HCT116 (cell line): ENCODE measurements at regions not wholly inside any gene's neighbourhood (a gene's known extent, or its start where the extent isn't known, plus 50 kb on each side); places are given as distances from the start of the nearest gene placed in this dataset.

Source experiments
- ATAC-seq: fragments of 200-7000 bp; cut with Tn5 transposase; 2 replicates; pipeline ENCODE4 v1.9.1; 2020; ENCODE audit warnings: mild to moderate bottlenecking, moderate library complexity
- BruUV-seq: library from RNA; stranded (reverse); fragments of 400-500 nt; replicated peaks from 2 replicates; lab custom pipeline; 2021; lab: Mats Ljungman, UMichigan
- CTCF ChIA-PET: fragments of 300-600 bp; sonication (Branson Sonifier 250); formaldehyde crosslinking; loops from one replicate; lab custom pipeline; 2021; ENCODE audit warnings: antibody characterized with exemption; lab: Charles Lee
- POLR2A ChIA-PET: fragments of 300-600, 350-600 bp; sonication (Branson Sonifier 250); formaldehyde crosslinking; loops from one replicate; lab custom pipeline; 2021; ENCODE audit warnings: antibody characterized with exemption; lab: Charles Lee
- RAD21 ChIA-PET, 2 experiments: fragments of 300-600 bp; sonication (Branson Sonifier 250); formaldehyde crosslinking; loops; one replicate each; lab custom pipeline; 2023; ENCODE audit warnings: low total read pairs in 2 of 2; ENCODE audit not compliant: uncharacterized antibody in 2 of 2, unreplicated experiment in 2 of 2, low non-redundant PET in 1 of 2; lab: Charles Lee
- DNase-seq: peaks from one replicate; pipeline ENCODE4 v3.0.0-alpha.2; 2010; ENCODE audit warnings: low read depth, low spot score
- H2AFZ ChIP-seq: fragments of 200-600 bp; shearing (Covaris generic), sonication (generic); 2 replicates; pipeline ENCODE4 v1.6.1; 2017; ENCODE audit warnings: low read depth, mixed run types, mixed read lengths, antibody characterized with exemption, low read length; ENCODE audit not compliant: poor library complexity, severe bottlenecking
- H3K27ac ChIP-seq: 2 replicates; pipeline ENCODE4 v1.5.1; 2012; ENCODE audit warnings: low read depth, low read length
- H3K27me3 ChIP-seq: fragments of 200-600 bp; sonication (generic); 2 replicates; pipeline ENCODE4 v1.6.1; 2016; ENCODE audit warnings: mixed run types, low read length, mixed read lengths; ENCODE audit not compliant: insufficient read depth
- H3K36me3 ChIP-seq, 2 experiments: fragments of 200-500 bp in 1 of 2; fragments of 200-600 bp in 1 of 2; sonication (Bioruptor generic) in 1 of 2; sonication (generic) in 1 of 2; 2 replicates each; pipeline versions ENCODE4 v1.5.1 to v1.6.1; 2014 to 2016; ENCODE audit warnings: low read length in 2 of 2, inconsistent platforms in 1 of 2, mixed read lengths in 1 of 2, mixed run types in 1 of 2; ENCODE audit not compliant: insufficient read depth in 2 of 2, control insufficient read depth in 1 of 2
- H3K4me1 ChIP-seq, 2 experiments: fragments of 200-600 bp in 1 of 2; sonication (generic) in 1 of 2; 2 replicates each; pipeline versions ENCODE4 v1.5.1 to v1.6.1; 2012 to 2017; ENCODE audit warnings: low read length in 2 of 2, inconsistent platforms in 1 of 2, mild to moderate bottlenecking in 1 of 2, mixed read lengths in 1 of 2, mixed run types in 1 of 2, moderate library complexity in 1 of 2; ENCODE audit not compliant: insufficient read depth in 2 of 2, control insufficient read depth in 1 of 2
- H3K4me2 ChIP-seq: fragments of 200-600 bp; sonication (generic); 2 replicates; pipeline ENCODE4 v1.6.1; 2017; ENCODE audit warnings: mixed run types, low read length, mixed read lengths
- H3K4me3 ChIP-seq, 2 experiments: fragments of 200-600 bp in 1 of 2; sonication (generic) in 1 of 2; replicated peaks in 1 of 2; 2 replicates each; pipeline ENCODE4 v1.5.1; 2011 to 2016; ENCODE audit warnings: low read length in 2 of 2, control low read depth in 1 of 2, low read depth in 1 of 2, mild to moderate bottlenecking in 1 of 2, mixed read lengths in 1 of 2, mixed run types in 1 of 2
- H3K79me2 ChIP-seq: fragments of 200-600 bp; sonication (generic); 2 replicates; pipeline ENCODE4 v1.6.1; 2017; ENCODE audit warnings: mild to moderate bottlenecking, mixed run types, low read length, moderate library complexity, mixed read lengths; ENCODE audit not compliant: insufficient read depth
- H3K9ac ChIP-seq: fragments of 200-600 bp; sonication (generic); 2 replicates; pipeline ENCODE4 v1.6.1; 2016; ENCODE audit warnings: low read length, mixed read lengths
- H3K9me2 ChIP-seq: fragments of 200-600 bp; sonication (generic), shearing (Covaris generic); 2 replicates; pipeline ENCODE4 v1.6.1; 2017; ENCODE audit warnings: mixed run types, mild to moderate bottlenecking, moderate library complexity; ENCODE audit not compliant: insufficient read depth
- H3K9me3 ChIP-seq, 2 experiments: fragments of 200-500 bp in 1 of 2; fragments of 200-600 bp in 1 of 2; sonication (Bioruptor generic) in 1 of 2; sonication (generic) in 1 of 2; 2 replicates each; pipeline ENCODE4 v1.6.1; 2014 to 2017; ENCODE audit warnings: low read length in 2 of 2, mixed read lengths in 2 of 2, inconsistent platforms in 1 of 2, low read depth in 1 of 2, mild to moderate bottlenecking in 1 of 2, mixed run types in 1 of 2, moderate library complexity in 1 of 2; ENCODE audit not compliant: control insufficient read depth in 1 of 2, insufficient read depth in 1 of 2
- H4K20me1 ChIP-seq: fragments of 200-600 bp; sonication (generic), shearing (Covaris generic); 2 replicates; pipeline ENCODE4 v1.6.1; 2017; ENCODE audit warnings: mixed run types, mild to moderate bottlenecking, moderate library complexity; ENCODE audit not compliant: insufficient read depth
- EGR1 ChIP-seq: IDR thresholded peaks from 2 replicates; pipeline ENCODE4 v1.6.1; 2012; ENCODE audit warnings: low read depth
- ELF1 ChIP-seq: IDR thresholded peaks from 2 replicates; pipeline ENCODE4 v1.6.1; 2012; ENCODE audit warnings: low read depth, borderline replicate concordance
- EZH2phosphoT487 ChIP-seq: fragments of 200-600 bp; IDR thresholded peaks from 2 replicates; pipeline ENCODE4 v1.6.1; 2018; ENCODE audit warnings: antibody characterized with exemption, borderline replicate concordance
- FOSL1 ChIP-seq: IDR thresholded peaks from 2 replicates; pipeline ENCODE4 v1.6.1; 2012; ENCODE audit warnings: low read depth
- SIN3A ChIP-seq: IDR thresholded peaks from 2 replicates; pipeline ENCODE4 v1.6.1; 2012; ENCODE audit warnings: low read depth
- SRF ChIP-seq: IDR thresholded peaks from 2 replicates; pipeline ENCODE4 v1.6.1; 2012; ENCODE audit warnings: low read depth
- ZNF274 ChIP-seq: fragments of 200-500 bp; sonication (Bioruptor generic); IDR thresholded peaks from 2 replicates; pipeline ENCODE4 v1.6.1; 2014; ENCODE audit warnings: mild to moderate bottlenecking, low read depth, low read length, inconsistent platforms
- intact Hi-C: fragments of 100-400 bp; cut with micrococcal nuclease; formaldehyde crosslinking; loops from 2 replicates; pipeline ENCODE4 v1.10.0; 2022

DNA sequence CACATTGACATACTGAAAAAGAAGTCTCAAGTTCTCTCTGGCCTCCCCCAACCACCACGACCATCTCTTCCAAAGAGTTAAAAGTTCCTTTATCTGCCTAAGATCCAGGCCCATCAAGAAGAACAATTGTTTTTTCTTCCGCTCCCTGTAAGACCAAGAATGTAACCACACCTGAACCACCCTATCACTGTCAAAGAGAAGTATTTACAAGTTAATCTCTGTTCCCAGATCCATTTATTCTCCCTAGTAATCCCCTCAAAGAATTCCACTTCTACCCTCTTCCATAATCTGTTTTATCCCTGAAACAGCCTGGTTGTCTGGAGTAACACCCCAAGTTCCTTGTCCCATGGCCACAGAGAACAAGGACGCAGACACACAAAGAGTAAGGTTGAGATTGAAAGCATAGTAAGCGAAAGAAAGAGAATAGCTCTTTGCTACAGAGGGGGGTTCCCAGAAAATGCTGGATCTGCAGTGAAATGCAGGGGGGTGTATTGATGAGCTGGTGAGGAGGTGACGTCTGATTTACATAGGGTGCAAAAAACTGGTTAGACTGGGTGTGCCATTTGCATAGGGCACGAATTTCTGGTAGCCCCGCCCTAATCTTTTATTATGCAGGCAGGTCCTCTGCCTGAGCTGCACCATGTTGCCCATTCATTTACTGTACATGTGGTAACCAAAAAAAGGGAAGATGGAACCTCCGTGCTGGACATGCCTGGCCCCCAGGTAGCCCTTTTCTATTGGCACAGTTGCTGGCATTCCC is 122.0 kb downstream of the SKIDA1 start:
- Histone ChIP-seq H4K20me1 (no peaks in the 10 kb centered on the region), H3K4me3 (no peak overlapping the region), H3K27ac (no peak overlapping the region), H3K9ac (no peak overlapping the region), H2AFZ (no peak overlapping the region), H3K4me1 (peaks cover 9 to 18% of the 10 kb centered on the region in 2 experiments), H3K4me2 (no peak overlapping the region), H3K36me3 (no peaks in the 10 kb centered on the region), H3K27me3 (no peaks in the 10 kb centered on the region), H3K79me2 (no peaks in the 10 kb centered on the region), H3K9me2 (no peaks in the 10 kb centered on the region), H3K9me3 (no peaks in the 10 kb centered on the region)
- intact Hi-C loops: no loop called here
- POLR2A ChIA-PET: no interaction called here
- ATAC-seq: no peak
- TF ChIP-seq ZNF274 (no peak), FOSL1 (no peak)
- BruUV-seq: no TSS peak
- DNase-seq: no peak
- RAD21 ChIA-PET: no interaction called here
- CTCF ChIA-PET: no interaction called here

DNA sequence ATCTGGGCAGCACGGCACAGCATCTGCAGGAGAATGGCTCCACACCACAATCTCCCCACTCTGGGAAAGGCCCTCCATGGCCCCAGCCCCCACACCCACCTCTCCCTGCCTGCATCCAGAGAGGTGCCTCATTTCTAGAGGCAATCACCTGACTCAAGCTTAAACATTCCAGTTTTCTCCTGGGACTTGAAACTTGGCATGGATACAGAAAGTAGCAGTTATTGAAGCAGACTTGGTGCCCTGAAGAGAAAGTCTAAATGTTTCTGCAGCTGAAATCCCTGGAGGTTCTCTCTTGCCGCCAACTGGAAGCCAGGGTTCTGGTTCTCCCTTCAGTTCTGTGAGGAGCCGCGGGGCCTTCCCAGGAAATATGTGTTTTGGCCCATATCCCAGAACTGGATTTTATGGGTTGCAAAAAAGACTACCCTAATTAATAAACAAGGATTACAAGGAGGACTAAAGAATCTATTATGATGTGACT is 122.8 kb downstream of the SKIDA1 start:
- TF ChIP-seq EZH2phosphoT487 (no peak), SRF (no peak), ELF1 (no peak), SIN3A (no peak), EGR1 (no peak)
- TF ChIP-seq, all 23 proteins: peak for 0
- DNase-seq (no peak), ATAC-seq (no peak)
- Histone ChIP-seq H3K27ac (no peak overlapping the region), H2AFZ (no peak overlapping the region), H3K4me1 (peaks cover 11 to 19% of the 10 kb centered on the region in 2 experiments), H4K20me1 (no peaks in the 10 kb centered on the region), H3K9me2 (no peaks in the 10 kb centered on the region), H3K27me3 (no peaks in the 10 kb centered on the region), H3K9ac (no peak overlapping the region), H3K36me3 (no peaks in the 10 kb centered on the region), H3K79me2 (no peaks in the 10 kb centered on the region), H3K4me2 (no peak overlapping the region), H3K4me3 (no peak overlapping the region), H3K9me3 (no peaks in the 10 kb centered on the region)
- ChIA-PET RAD21 (no interaction called here), CTCF (no interaction called here), POLR2A (no interaction called here)
- BruUV-seq: no TSS peak
- intact Hi-C loops: no loop called here
